ENCODE measurements at regions not wholly inside any gene's neighbourhood (a gene's known extent, or its start where the extent isn't known, plus 50 kb on each side); places are given as distances from the start of the nearest gene placed in this dataset.

DNA sequence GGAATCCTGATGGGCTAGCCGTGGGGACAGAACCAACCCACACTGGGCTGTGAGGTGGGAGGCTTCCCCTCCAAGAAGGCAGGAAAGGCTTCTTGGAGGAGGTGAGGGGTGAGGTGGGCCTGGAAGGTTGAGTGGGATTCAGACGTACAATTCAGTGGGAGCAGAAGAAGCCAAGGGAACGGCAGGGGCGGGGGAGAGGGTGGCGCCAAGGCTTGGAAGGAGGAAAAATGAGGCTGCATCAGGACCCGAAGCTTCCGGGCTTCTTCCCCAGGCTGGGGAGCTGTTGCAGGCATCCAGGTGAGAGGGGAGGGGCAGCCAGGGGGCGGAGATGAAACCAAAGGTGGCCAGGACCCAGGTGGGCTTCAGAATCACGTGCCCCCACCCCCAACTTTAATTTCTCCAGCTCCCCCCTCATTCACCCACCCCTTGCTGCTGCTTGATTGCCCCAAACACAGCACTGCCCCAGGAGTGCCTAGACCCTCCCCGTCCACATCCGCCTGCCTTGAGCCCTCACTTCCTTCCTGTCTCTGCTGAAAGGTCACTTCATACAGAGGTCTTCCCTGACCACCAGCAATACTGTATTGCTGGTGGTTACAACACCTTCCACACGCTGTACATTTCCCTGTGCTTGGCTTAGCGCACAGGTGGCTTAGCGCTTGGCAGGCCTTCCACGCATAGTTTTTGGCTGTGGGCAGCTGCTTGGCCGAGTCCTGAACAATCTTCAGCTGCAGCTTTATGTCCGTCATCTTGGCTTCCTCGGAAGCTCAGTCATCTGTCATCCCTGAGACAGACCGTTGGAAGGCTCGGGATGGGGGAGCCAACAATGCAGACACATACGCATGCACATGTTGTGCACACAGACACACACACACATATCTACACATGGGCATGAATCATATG lies 193.5 kb downstream of the RGS3 start:
- H2AFZ ChIP-seq = no peak overlapping the region
- 88% methylated on average over 20 of the region's 21 CpGs for WGBS (ENCODE audit: low lambda C conversion rate, missing lambda C conversion rate)
- TF ChIP-seq EZH2 (IDR thresholded peaks at IDR 0.05; ENCODE audit: borderline replicate concordance) (no peak), EZH2phosphoT487 (IDR thresholded peaks at IDR 0.05; ENCODE audit: low read depth, severe bottlenecking, unreplicated experiment) (no peak)
- TF ChIP-seq, protein P1, sequence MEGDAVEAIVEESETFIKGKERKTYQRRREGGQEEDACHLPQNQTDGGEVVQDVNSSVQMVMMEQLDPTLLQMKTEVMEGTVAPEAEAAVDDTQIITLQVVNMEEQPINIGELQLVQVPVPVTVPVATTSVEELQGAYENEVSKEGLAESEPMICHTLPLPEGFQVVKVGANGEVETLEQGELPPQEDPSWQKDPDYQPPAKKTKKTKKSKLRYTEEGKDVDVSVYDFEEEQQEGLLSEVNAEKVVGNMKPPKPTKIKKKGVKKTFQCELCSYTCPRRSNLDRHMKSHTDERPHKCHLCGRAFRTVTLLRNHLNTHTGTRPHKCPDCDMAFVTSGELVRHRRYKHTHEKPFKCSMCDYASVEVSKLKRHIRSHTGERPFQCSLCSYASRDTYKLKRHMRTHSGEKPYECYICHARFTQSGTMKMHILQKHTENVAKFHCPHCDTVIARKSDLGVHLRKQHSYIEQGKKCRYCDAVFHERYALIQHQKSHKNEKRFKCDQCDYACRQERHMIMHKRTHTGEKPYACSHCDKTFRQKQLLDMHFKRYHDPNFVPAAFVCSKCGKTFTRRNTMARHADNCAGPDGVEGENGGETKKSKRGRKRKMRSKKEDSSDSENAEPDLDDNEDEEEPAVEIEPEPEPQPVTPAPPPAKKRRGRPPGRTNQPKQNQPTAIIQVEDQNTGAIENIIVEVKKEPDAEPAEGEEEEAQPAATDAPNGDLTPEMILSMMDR (IDR thresholded peaks at IDR 0.05; ENCODE audit: poor library complexity) = no peak

DNA sequence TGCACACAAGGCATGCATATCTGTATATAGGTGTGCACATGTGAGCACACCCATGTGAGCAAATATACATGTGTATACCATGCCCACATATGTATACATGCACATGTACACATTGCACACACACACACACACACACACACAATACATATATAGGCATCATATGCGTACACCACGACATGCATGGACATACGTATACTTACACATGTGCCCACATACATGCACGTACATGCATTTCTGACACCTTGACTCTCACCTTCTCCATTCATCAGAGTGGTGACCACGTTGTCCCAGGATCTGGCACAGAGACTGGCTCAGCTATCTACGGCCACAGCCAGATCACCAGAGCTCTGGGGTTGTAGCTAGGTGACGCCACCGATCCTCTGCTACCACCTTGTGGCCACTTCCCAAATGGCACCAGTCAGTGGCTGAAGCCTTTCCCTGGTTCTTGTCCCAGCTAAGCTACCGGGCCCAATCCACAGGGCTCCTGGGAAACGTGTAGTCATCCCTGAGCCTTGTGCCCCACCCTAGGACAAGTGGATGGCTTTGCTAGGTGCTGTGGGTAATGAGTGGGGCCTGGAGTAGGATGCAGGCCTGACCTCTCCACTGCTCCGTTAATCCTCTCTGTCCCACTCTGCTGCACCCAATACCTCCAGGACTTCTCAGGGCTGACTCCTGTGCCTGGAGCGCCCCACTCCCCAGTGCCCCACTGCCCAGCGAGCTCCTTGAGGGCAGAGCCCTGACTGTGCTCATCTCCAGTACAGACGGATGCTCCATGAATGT lies 194.4 kb downstream of the RGS3 start:
- Histone ChIP-seq H3K27ac (no peak overlapping the region), H3K4me1 (ENCODE audit: insufficient read depth) (peaks cover 8% of the 10 kb centered on the region), H3K9me2 (replicated peaks; ENCODE audit: insufficient read depth) (no peaks in the 10 kb centered on the region), H3K4me2 (no peak overlapping the region), H3K27me3 (peaks cover 17% of the 10 kb centered on the region), H3K4me3 (no peak overlapping the region), H4K20me1 (ENCODE audit: insufficient read depth, poor library complexity, severe bottlenecking) (no peaks in the 10 kb centered on the region), H2AFZ (no peak overlapping the region), H3K9me3 (ENCODE audit: low read depth) (no peaks in the 10 kb centered on the region), H3K79me2 (no peaks in the 10 kb centered on the region), H3K36me3 (replicated peaks; ENCODE audit: insufficient read depth, low read depth) (no peaks in the 10 kb centered on the region)
- WGBS (ENCODE audit: low lambda C conversion rate, missing lambda C conversion rate) = 38% methylated on average over 14 of the region's 14 CpGs
- TF ChIP-seq EZH2 (IDR thresholded peaks at IDR 0.05; ENCODE audit: borderline replicate concordance) = no peak
- TF ChIP-seq, protein P1 (IDR thresholded peaks at IDR 0.05; ENCODE audit: poor library complexity) = peak; percentile 85
- DNase-seq (ENCODE audit: low spot score) = peak; percentile 90

More for the DNA sequence above, 193.5 kb downstream of the RGS3 start:
- Histone ChIP-seq H3K36me3 (replicated peaks; ENCODE audit: insufficient read depth, low read depth) (no peaks in the 10 kb centered on the region), H3K4me1 (ENCODE audit: insufficient read depth) (peaks cover 8% of the 10 kb centered on the region), H3K9me2 (replicated peaks; ENCODE audit: insufficient read depth) (no peaks in the 10 kb centered on the region), H3K27ac (no peak overlapping the region), H3K4me2 (no peak overlapping the region), H3K9me3 (ENCODE audit: low read depth) (no peaks in the 10 kb centered on the region), H4K20me1 (ENCODE audit: insufficient read depth, poor library complexity, severe bottlenecking) (no peaks in the 10 kb centered on the region), H3K79me2 (no peaks in the 10 kb centered on the region), H3K4me3 (no peak overlapping the region), H3K27me3 (peaks cover 17% of the 10 kb centered on the region)
- DNase-seq (ENCODE audit: low spot score) = no peak

DNA sequence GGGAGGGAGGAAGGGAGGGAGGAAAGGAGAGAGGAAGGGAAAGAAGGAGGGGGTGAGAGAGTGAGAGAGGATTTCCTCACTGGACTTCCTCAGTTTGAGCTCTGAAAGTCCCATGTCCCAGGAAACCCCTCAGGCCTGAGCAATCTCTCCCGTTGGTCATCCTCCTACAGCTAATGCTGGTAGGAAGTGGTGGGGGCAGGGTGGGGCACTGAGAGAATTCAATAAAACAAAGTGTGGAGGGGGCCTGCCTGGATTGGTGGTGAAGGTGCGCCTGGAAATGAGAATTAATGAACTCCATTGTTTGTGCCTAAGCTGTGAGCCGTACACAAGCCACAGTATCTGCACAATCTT lies 195.0 kb downstream of the RGS3 start:
- DNase-seq (ENCODE audit: low spot score) = no peak
- no peak overlapping the region for H2AFZ ChIP-seq
- H3K9me3 ChIP-seq (ENCODE audit: low read depth) = no peaks in the 10 kb centered on the region
- no peak overlapping the region for H3K4me3 ChIP-seq
- H3K4me2 ChIP-seq = no peak overlapping the region
- no peak overlapping the region for H3K27ac ChIP-seq
- no peaks in the 10 kb centered on the region for H3K36me3 ChIP-seq (replicated peaks; ENCODE audit: insufficient read depth, low read depth)
- no peaks in the 10 kb centered on the region for H3K79me2 ChIP-seq
- 56% methylated on average over 3 of the region's 3 CpGs for WGBS (ENCODE audit: low lambda C conversion rate, missing lambda C conversion rate)
- H3K4me1 ChIP-seq (ENCODE audit: insufficient read depth) = peaks cover 8% of the 10 kb centered on the region
- H3K27me3 ChIP-seq = peaks cover 17% of the 10 kb centered on the region
- H3K9me2 ChIP-seq (replicated peaks; ENCODE audit: insufficient read depth) = no peaks in the 10 kb centered on the region
- TF ChIP-seq EZH2phosphoT487 (IDR thresholded peaks at IDR 0.05; ENCODE audit: low read depth, severe bottlenecking, unreplicated experiment) = no peak
- no peak for TF ChIP-seq EZH2 (IDR thresholded peaks at IDR 0.05; ENCODE audit: borderline replicate concordance)
- TF ChIP-seq, protein P1 (IDR thresholded peaks at IDR 0.05; ENCODE audit: poor library complexity) = no peak
- no peaks in the 10 kb centered on the region for H4K20me1 ChIP-seq (ENCODE audit: insufficient read depth, poor library complexity, severe bottlenecking)

Data from hepatocyte (in vitro differentiated cells).